ENCODE measurements at regions not wholly inside any gene's neighbourhood (a gene's known extent, or its start where the extent isn't known, plus 50 kb on each side); places are given as distances from the start of the nearest gene placed in this dataset.

- H3K9me3 ChIP-seq (ENCODE audit: control insufficient read depth in 1 of 2, insufficient read depth in 1 of 2, low read depth in 1 of 2, low read length in 2 of 2): no peaks in the 10 kb centered on the region
- H3K9ac ChIP-seq (ENCODE audit: low read length): no peak overlapping the region
- H3K79me2 ChIP-seq (ENCODE audit: insufficient read depth, low read length): no peaks in the 10 kb centered on the region
- H3K9me2 ChIP-seq (ENCODE audit: insufficient read depth): no peaks in the 10 kb centered on the region; the same call in 1 of the 2 replicates
- ChIA-PET RAD21 (ENCODE audit: low non-redundant PET in 1 of 2, low total read pairs in 2 of 2, uncharacterized antibody in 2 of 2, unreplicated experiment in 2 of 2) (no interaction called here), CTCF (no interaction called here), POLR2A (no interaction called here)
- no peak for DNase-seq (ENCODE audit: low read depth, low spot score)
- no peaks in the 10 kb centered on the region for H4K20me1 ChIP-seq (ENCODE audit: insufficient read depth)
- no peaks in the 10 kb centered on the region for H3K27me3 ChIP-seq (ENCODE audit: insufficient read depth, low read length)
- H3K4me1 ChIP-seq (ENCODE audit: control insufficient read depth in 1 of 2, insufficient read depth in 2 of 2, low read length in 2 of 2): no peaks in the 10 kb centered on the region
- intact Hi-C loops (cut with micrococcal nuclease): no loop called here
- H3K4me3 ChIP-seq (replicated peaks in 1 of 2; ENCODE audit: low read depth in 1 of 2, low read length in 2 of 2): no peak overlapping the region
- no peak overlapping the region for H3K4me2 ChIP-seq (ENCODE audit: low read length)
- no peak for TF ChIP-seq SP1 (IDR thresholded peaks at IDR 0.05; ENCODE audit: low read depth)
- TF ChIP-seq SIN3A (IDR thresholded peaks at IDR 0.05; ENCODE audit: low read depth): no peak
- no peak for TF ChIP-seq RAD21 (IDR thresholded peaks at IDR 0.05; ENCODE audit: low read depth)
- TF ChIP-seq CTCF (IDR thresholded peaks at IDR 0.05 in 2 of 3, conservative IDR thresholded peaks at IDR 0.05 in 1 of 3; ENCODE audit: borderline replicate concordance in 1 of 3, insufficient read depth in 1 of 3, low read depth in 2 of 3, low read length in 2 of 3): no peak
- no peak for TF ChIP-seq CEBPB (IDR thresholded peaks at IDR 0.05; ENCODE audit: low read depth)
- no peak for TF ChIP-seq CBX3 (IDR thresholded peaks at IDR 0.05; ENCODE audit: low read depth)
- TF ChIP-seq ZFX (IDR thresholded peaks at IDR 0.05): no peak
- no peak for TF ChIP-seq EZH2 (IDR thresholded peaks at IDR 0.05)
- no peak for TF ChIP-seq ATF3 (IDR thresholded peaks at IDR 0.05)
- TF ChIP-seq ZNF274 (IDR thresholded peaks at IDR 0.05; ENCODE audit: low read depth, low read length): no peak
- TF ChIP-seq EZH2phosphoT487 (IDR thresholded peaks at IDR 0.05; ENCODE audit: borderline replicate concordance): no peak
- TF ChIP-seq FOSL1 (IDR thresholded peaks at IDR 0.05; ENCODE audit: low read depth): no peak
- no peak for TF ChIP-seq SRF (IDR thresholded peaks at IDR 0.05; ENCODE audit: low read depth)
- no peak for TF ChIP-seq ELF1 (IDR thresholded peaks at IDR 0.05; ENCODE audit: borderline replicate concordance, low read depth)
- no peak for TF ChIP-seq YY1 (IDR thresholded peaks at IDR 0.05; ENCODE audit: extremely low read depth, insufficient replicate concordance, low read depth, low read length)
- no peak for TF ChIP-seq TCF7L2 (IDR thresholded peaks at IDR 0.05; ENCODE audit: borderline replicate concordance, extremely low read depth, insufficient read depth, insufficient read length)
- no peak for TF ChIP-seq MAX (IDR thresholded peaks at IDR 0.05)
- TF ChIP-seq POLR2A (IDR thresholded peaks at IDR 0.05; ENCODE audit: borderline replicate concordance, extremely low read depth, insufficient read depth, insufficient read length): no peak
- no peak for TF ChIP-seq POLR2AphosphoS5 (IDR thresholded peaks at IDR 0.05; ENCODE audit: low read depth, low read length)
- no peaks in the 10 kb centered on the region for H3K36me3 ChIP-seq (ENCODE audit: control insufficient read depth in 1 of 2, insufficient read depth in 2 of 2, low read length in 2 of 2)
- ATAC-seq: no peak
- BruUV-seq (replicated peaks): no TSS peak
- no peak overlapping the region for H3K27ac ChIP-seq (ENCODE audit: low read depth, low read length)
- no peak overlapping the region for H2AFZ ChIP-seq (ENCODE audit: low read depth, low read length, poor library complexity, severe bottlenecking)
Measured at GRCh38 chr3:165390166-165390565, 194.0 kb upstream of the SLITRK3 start.
